DMS 273 treated with DMSO at 0.1 percent for 48 hours (cell line): ENCODE measurements at regions not wholly inside any gene's neighbourhood (a gene's known extent, or its start where the extent isn't known, plus 50 kb on each side); places are given as distances from the start of the nearest gene placed in this dataset.
"Not testable (repeated sequence)": the region's sequence is repeated elsewhere in the genome, so short reads cannot be mapped to it uniquely, and the experiment has no call there.

Experiments used
- DNase-seq: peaks from one replicate; lab custom pipeline; 2025; lab: John Stamatoyannopoulos, UW

- DNase-seq: no peak
Measured at GRCh38 chr2:228516019-228516418, 334.5 kb upstream of the SPHKAP start.

DNA sequence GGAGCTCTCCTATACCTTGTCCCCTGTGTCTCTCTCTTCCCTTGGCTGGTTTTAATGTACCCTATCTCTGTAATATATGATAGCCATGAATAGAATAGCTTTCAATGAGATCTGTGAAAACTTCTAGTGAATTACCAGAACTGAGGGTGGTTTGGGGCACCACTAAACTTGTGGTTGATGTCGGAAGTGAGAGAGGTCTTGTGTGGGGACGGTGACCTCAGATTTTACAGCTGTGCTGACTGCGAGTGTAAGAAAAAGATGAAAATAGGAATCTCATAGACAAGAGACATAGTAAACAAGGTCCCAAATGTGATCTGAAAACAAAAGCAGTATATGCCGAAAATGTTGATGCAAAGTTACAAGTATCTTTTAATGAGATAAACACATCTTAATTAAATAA is 332.0 kb upstream of the SPHKAP start:
- DNase-seq: not testable (repeated sequence)

DNA sequence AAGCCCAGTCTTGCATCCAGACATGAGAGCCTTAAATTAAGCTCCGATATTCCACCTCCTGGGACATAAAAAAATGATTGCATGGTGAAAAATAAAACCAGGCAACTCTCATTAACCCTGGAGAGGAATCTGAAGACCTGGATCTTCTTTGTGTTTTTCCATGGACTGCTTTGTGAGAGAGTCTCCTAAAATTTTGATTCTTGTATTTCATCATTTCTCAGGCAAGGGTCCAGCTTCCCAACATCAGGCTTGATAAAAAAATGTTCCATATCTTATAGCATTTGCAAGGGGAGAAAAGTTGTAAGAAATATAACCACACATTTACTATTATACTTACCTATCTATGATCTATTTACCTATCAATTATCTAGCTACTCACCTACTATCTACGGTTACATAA is 327.5 kb upstream of the SPHKAP start:
- no peak for DNase-seq

- DNase-seq: no peak
Measured at GRCh38 chr2:228507870-228508269, 326.4 kb upstream of the SPHKAP start.

- no peak for DNase-seq
Measured at GRCh38 chr2:228507231-228507824, 325.8 kb upstream of the SPHKAP start.

DNA sequence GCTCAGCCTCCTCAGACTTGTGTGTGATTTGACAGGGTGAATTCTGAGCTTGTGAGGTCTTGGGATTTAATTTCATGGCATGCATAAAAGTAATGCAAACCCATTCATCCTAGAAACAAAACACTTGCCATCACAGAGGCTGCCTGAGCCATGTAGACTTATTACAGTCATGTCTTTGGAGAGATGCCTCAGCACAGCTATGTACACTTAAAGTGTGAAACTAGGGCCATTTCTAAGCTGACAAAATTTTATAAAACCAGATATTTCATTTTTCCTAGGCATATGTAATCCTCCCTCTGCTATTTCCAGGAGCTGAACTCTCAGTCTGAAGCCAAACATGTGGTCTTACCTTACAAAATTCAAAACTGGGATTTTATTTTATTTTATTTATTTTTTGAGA is 322.2 kb upstream of the SPHKAP start:
- DNase-seq: no peak

- DNase-seq: no peak
Measured at GRCh38 chr2:228493852-228494251, 312.4 kb upstream of the SPHKAP start.

GRCh38 chr2:228479014-228479413 is 297.5 kb upstream of the SPHKAP start:
- no peak for DNase-seq

- no peak for DNase-seq
Measured at GRCh38 chr2:228474466-228474865, 293.0 kb upstream of the SPHKAP start.

- DNase-seq: no peak
Measured at GRCh38 chr2:228469721-228470120, 288.2 kb upstream of the SPHKAP start.

- no peak for DNase-seq
Measured at GRCh38 chr2:228466851-228467250, 285.4 kb upstream of the SPHKAP start.

DNA sequence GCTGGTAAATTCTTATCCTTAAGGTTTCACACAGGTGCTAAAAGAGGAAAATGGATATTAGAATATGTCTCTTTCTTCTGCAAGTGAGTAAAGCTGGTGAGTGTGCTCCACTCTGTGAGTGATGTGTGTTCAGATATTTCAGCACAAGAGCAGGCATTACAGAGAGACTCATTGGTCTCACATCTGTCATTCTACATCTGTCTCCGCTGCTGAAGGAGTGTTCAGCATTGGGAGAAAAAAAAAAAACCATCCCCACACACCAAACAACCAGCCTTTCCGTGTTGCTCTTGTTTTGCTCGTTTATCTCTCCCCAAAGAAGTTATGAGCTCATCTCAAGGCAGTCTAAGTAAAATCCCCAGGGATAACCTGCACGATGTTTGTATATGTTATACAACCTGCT is 283.9 kb upstream of the SPHKAP start:
- no peak for DNase-seq

DNA sequence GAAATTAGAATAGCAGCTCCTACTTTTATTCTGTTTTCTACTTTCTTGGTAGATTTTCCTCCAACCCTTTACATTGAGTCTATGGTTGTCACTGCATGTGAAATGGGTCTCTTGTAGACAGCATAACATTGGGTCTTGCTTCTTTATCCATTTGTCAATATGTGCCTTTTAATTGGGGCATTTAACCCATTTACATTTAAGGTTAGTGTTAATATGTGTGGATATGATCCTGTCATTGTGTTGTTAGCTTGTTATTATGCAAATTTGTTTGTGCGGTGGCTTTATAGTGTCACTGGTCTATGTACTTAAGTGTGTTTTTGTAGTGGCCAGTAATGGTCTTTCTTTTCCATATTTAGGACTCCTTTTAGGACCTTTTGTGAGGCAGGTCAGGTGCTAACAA is 276.9 kb upstream of the SPHKAP start:
- DNase-seq: no peak

DNA sequence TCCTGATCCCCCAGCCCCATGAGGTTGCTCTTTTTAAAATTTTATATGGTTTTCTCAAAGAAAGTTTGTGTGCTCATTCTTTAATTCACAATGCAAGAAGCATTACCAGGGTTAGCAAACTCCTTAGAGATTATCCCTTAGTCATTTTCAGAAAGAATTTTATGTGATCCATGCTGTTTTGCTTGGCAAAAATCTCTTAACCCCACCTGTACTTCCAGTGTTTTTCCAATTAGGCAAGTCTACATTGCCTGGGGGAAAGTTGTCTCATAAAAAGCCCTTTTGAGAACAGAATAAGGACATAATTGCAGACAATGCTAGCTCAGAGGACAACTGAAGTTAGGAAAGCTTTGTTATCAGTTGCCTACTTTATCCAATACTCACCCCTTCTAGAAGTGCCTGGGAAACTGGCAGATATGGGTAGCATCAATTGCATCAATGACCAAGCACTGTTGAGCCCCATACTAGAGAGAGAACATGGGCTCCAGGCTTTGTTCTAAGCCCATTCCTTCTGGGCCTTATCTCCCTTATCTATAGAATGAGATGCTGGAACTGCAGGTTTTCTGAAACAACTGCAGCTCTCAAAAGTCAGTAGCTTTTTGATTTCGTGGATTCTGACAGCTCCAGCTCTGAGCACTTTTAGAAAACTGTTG is 265.9 kb upstream of the SPHKAP start:
- no peak for DNase-seq

- peak; percentile 75 for DNase-seq
Measured at GRCh38 chr2:228446734-228447133, 265.2 kb upstream of the SPHKAP start.

DNA sequence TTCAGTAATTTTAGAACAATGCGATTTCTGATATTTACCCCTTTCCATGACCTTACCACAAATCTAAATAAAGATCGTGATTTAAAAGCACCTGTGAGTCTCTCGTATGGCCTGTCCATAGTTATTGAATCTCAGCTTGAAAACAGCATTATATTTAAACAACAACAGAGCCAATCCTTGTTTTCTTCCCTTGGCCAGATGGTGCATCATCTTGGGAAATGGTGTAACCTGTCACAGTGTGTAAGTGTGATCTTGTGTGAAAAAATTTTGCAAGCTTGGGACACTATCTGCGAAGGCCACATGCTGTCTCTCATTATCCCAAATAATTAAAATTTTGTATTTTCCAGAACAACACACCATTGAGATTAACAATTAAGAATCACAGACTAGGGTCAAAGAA is 262.7 kb upstream of the SPHKAP start:
- no peak for DNase-seq

DNA sequence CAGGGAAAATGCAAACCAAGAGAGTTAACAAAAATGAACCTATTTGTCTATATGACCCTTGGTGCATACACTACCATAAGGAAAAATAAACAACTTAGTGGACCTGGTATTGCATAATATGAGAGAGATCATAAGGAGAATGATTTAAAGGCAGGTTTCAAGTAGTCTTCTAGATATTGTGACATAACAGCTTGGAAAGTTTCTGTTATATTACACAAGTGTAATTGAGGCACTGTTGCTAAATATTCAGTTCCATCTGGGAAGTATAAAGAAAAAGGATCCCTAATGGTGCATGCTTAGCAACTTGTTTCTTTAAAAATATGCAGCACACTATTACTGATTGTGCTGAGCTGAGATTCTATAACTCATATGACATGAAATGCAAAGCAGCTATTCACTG is 252.2 kb upstream of the SPHKAP start:
- DNase-seq: no peak

GRCh38 chr2:228432116-228432515 is 250.6 kb upstream of the SPHKAP start:
- no peak for DNase-seq

GRCh38 chr2:228430986-228431385 is 249.5 kb upstream of the SPHKAP start:
- DNase-seq: no peak

DNA sequence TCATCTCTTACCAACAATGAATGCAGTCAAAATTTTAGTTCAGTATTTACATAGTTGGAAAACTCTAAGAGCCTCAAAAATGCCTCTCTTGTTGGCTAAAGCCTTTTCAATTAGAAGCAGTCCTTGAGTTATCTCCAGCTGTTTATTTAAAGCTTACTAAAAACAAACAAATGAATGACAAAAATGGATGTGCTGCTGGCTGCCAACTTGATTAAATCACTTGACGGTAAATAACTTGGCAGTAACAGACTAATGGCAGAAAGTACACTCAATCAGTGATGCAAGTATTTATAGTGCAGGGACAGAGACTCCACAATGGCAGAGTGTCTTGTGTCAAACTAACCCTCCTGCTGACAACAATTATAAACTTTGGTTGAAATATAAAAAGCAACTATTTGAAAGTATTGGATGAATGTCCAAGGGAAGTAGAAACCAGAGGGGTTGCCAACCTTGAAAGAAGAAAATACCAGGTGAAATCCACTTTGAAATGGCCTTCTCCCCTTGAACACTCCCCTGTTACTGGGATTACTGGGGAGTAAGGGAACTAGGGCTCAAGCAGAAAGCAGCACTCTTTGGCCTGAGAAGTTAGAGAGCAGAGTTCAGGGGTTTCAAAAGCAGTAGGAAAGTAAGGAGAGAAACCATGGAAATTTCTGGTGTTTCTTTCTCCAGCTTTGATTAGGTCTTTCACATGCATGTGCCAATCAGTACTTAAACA is 245.2 kb upstream of the SPHKAP start:
- DNase-seq: no peak

DNA sequence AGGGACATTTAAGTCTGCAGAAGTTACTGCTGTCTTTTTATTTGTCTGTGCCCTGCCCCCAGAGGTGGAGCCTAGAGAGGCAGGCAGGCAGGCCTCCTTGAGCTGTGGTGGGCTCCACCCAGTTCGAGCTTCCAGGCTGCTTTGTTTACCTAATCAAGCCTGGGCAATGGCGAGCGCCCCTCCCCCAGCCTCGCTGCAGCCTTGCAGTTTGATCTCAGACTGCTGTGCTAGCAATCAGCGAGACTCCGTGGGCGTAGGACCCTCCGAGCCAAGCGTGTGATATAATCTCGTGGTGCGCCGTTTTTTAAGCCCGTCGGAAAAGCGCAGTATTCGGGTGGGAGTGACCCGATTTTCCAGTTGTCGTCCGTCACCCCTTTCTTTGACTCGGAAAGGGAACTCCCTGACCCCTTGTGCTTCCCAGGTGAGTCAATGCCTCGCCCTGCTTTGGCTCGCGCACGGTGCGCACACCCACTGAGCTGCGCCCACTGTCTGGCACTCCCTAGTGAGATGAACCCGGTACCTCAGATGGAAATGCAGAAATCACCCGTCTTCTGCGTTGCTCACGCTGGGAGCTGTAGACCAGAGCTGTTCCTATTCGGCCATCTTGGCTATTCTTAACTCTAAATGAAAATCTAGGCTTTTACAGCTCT is 244.0 kb upstream of the SPHKAP start:
- not testable (repeated sequence) for DNase-seq

DNA sequence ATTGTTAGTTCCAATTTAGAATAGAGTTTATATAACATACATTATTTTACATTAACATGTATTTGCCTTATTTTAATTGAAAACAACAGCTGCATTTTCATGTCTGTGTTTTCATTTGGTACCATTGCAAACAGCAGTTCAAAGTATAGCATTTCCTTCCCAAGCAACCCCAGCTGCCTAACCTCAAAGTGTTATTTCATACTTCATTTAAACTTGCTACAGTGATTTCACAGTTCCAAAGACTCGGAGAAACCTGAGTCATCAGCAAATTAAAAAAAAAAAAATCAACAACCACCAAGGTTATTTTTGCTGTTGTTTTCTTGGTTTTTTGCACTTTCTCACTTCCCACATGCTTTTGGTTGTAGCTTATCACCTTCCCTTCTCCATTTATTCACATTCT is 236.5 kb upstream of the SPHKAP start:
- no peak for DNase-seq

DNA sequence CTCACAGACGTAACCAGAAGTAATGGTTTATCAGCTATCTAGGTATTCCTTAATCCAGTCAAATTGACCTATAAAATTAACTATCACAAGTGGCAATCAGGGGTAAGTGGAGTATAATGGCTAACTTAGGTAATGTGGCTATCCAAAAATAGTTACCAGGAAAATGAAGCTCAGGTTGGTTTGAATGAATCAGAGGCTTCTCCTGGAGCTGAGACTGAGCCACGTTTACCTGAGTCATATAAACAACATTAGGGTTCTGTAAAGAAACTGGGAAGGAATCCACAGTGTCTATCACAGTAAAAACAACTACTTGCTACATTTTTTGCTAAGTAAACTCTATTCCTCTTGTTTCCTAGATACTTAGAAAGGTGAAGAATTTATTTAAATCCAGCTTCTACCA is 236.0 kb upstream of the SPHKAP start:
- no peak for DNase-seq
